ENCODE measurements at regions not wholly inside any gene's neighbourhood (a gene's known extent, or its start where the extent isn't known, plus 50 kb on each side); places are given as distances from the start of the nearest gene placed in this dataset.

DNA sequence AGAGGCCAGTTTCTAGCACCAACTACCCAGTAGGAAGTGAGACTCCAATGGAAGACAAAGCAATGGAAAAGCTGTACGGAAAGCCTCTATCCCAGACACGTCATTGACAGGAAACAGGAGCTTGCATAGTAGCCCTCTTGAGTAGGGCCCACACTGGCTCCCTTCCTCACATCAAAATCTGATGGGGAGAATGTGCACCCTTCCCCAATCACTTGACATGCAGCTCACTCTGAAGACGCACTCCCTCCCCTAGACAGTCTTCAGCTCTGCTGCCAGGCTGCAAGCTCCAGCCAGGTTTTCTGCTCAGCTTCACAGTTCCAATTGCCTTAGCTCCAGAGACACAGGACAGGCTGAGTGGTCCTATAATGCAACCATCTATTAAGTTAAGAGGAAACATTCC is 567.8 kb downstream of the EPHB1 start:
- TF ChIP-seq, protein P1, sequence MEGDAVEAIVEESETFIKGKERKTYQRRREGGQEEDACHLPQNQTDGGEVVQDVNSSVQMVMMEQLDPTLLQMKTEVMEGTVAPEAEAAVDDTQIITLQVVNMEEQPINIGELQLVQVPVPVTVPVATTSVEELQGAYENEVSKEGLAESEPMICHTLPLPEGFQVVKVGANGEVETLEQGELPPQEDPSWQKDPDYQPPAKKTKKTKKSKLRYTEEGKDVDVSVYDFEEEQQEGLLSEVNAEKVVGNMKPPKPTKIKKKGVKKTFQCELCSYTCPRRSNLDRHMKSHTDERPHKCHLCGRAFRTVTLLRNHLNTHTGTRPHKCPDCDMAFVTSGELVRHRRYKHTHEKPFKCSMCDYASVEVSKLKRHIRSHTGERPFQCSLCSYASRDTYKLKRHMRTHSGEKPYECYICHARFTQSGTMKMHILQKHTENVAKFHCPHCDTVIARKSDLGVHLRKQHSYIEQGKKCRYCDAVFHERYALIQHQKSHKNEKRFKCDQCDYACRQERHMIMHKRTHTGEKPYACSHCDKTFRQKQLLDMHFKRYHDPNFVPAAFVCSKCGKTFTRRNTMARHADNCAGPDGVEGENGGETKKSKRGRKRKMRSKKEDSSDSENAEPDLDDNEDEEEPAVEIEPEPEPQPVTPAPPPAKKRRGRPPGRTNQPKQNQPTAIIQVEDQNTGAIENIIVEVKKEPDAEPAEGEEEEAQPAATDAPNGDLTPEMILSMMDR (IDR thresholded peaks at IDR 0.05): no peak
- TF ChIP-seq EP300 (IDR thresholded peaks at IDR 0.05) (no peak), POLR2A (IDR thresholded peaks at IDR 0.05) (no peak)

Data from sigmoid colon (tissue), 4 donors.